ACHN (cell line): ENCODE measurements at regions not wholly inside any gene's neighbourhood (a gene's known extent, or its start where the extent isn't known, plus 50 kb on each side); places are given as distances from the start of the nearest gene placed in this dataset.
"Not testable (repeated sequence)": the region's sequence is repeated elsewhere in the genome, so short reads cannot be mapped to it uniquely, and the experiment has no call there.

Experiments
- DNase-seq: peaks from one replicate; pipeline ENCODE4 v3.0.0-alpha.2; 2015
- in situ Hi-C: cut with HindIII; loops from 2 replicates; pipeline ENCODE4 v1.10.0; 2017; ENCODE audit warnings: low sequenced_read_pairs, low pct_ligation_motif_present, low pct_unique_long_range_greater_than_20kb

GRCh38 chr9:16048129-16048528 is 495.3 kb downstream of the CCDC171 start:
- in situ Hi-C loops: no loop called here
- DNase-seq: no peak

GRCh38 chr9:16052146-16052545 is 499.3 kb downstream of the CCDC171 start:
- in situ Hi-C loops: no loop called here
- DNase-seq: no peak

- DNase-seq: no peak
- in situ Hi-C loops: no loop called here
Observed at GRCh38 chr9:16052757-16053530, 500.1 kb downstream of the CCDC171 start.

- no peak for DNase-seq
- in situ Hi-C loops: no loop called here
Observed at GRCh38 chr9:16057541-16057940, 504.7 kb downstream of the CCDC171 start.

- in situ Hi-C loops: no loop called here
- peak; percentile 24 for DNase-seq
Observed at GRCh38 chr9:16058131-16058549, 505.3 kb downstream of the CCDC171 start.

GRCh38 chr9:16060436-16061129 is 507.7 kb downstream of the CCDC171 start:
- DNase-seq: no peak
- in situ Hi-C loops: no loop called here

GRCh38 chr9:16062542-16063240 is 509.8 kb downstream of the CCDC171 start:
- in situ Hi-C loops: no loop called here
- peak; percentile 38 for DNase-seq

GRCh38 chr9:16063241-16063591 is 510.4 kb downstream of the CCDC171 start:
- in situ Hi-C loops: no loop called here
- no peak for DNase-seq

- in situ Hi-C loops: no loop called here
Observed at GRCh38 chr9:16064771-16065170, 511.9 kb downstream of the CCDC171 start.

GRCh38 chr9:16066201-16066600 is 513.4 kb downstream of the CCDC171 start:
- DNase-seq, in situ Hi-C loops: not testable (repeated sequence)

More at GRCh38 chr9:16064771-16065170, 511.9 kb downstream of the CCDC171 start:
- no peak for DNase-seq

- DNase-seq: no peak
- in situ Hi-C loops: no loop called here
Observed at GRCh38 chr9:16068476-16068875, 515.6 kb downstream of the CCDC171 start.

GRCh38 chr9:16069249-16069648 is 516.4 kb downstream of the CCDC171 start:
- in situ Hi-C loops: no loop called here
- DNase-seq: no peak

- no peak for DNase-seq
- in situ Hi-C loops: no loop called here
Observed at GRCh38 chr9:16069671-16070454, 517.0 kb downstream of the CCDC171 start.

GRCh38 chr9:16070455-16071145 is 517.8 kb downstream of the CCDC171 start:
- in situ Hi-C loops: no loop called here
- DNase-seq: no peak

- no peak for DNase-seq
- in situ Hi-C loops: no loop called here
Observed at GRCh38 chr9:16071400-16071799, 518.6 kb downstream of the CCDC171 start.

GRCh38 chr9:16074963-16075362 is 522.1 kb downstream of the CCDC171 start:
- DNase-seq: no peak
- in situ Hi-C loops: no loop called here

- in situ Hi-C loops: no loop called here
- DNase-seq: no peak
Observed at GRCh38 chr9:16075696-16076095, 522.9 kb downstream of the CCDC171 start.

GRCh38 chr9:16076511-16076910 is 523.7 kb downstream of the CCDC171 start:
- DNase-seq: no peak
- in situ Hi-C loops: no loop called here
